ENCODE measurements at regions not wholly inside any gene's neighbourhood (a gene's known extent, or its start where the extent isn't known, plus 50 kb on each side); places are given as distances from the start of the nearest gene placed in this dataset.
"Not testable (repeated sequence)": the region's sequence is repeated elsewhere in the genome, so short reads cannot be mapped to it uniquely, and the experiment has no call there.

DNA sequence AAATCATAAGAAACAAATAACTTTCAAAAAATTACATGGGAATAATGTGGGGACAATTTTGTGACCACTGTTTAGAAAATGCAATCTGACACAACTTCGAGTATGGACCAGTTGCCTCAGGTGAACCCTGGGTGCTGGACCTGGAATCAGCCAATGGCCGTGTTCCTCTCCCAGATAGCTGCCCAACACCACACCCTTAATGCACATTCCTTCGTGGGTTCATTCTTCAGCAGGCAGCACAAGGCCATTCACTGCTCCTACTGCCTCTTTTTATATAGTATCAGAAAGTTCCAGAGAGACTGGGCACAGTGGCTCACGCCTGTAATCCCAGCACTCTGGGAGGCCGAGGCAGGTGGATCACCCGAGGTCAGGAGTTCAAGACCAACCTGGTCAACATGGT lies 89.1 kb upstream of the PARD3 start:
- Mint-ChIP-seq H3K27me3 (peaks cover 0 to 3% (median 0%) of the 10 kb centered on the region in 5 donors), H3K4me3 (no peak overlapping the region), H3K9me3 (peaks cover 0 to 3% (median 0%) of the 10 kb centered on the region in 9 donors), H3K36me3 (no peaks in the 10 kb centered on the region), H3K4me1 (no peaks in the 10 kb centered on the region), H3K27ac (no peak overlapping the region)
- ATAC-seq (no peak), DNase-seq (no peak)
- POLR2A ChIA-PET: no interaction called here

DNA sequence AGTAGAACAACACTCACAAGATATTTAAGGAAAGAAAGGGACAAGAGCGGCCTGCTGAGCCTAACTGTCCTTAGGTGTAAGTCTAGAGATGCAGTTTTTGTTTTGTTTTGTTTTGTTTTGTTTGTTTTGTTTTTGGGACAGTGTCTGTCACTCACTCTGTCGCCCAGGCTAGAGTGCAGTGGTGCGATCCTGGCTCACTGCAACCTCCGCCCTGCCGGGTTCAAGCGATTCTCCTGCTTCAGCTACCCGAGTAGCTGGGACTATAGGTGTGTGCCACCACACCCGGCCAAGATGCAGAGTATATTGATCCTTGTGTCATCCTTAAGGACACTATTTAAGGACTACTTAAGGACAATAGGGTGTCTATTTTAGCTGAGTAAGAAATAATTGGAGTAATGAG lies 84.1 kb upstream of the PARD3 start:
- Mint-ChIP-seq H3K9me3 (peaks cover 0 to 3% (median 0%) of the 10 kb centered on the region in 9 donors), H3K4me3 (no peak overlapping the region), H3K4me1 (no peaks in the 10 kb centered on the region), H3K27ac (no peak overlapping the region), H3K36me3 (no peaks in the 10 kb centered on the region), H3K27me3 (peaks cover 0 to 8% (median 4%) of the 10 kb centered on the region in 5 donors)
- POLR2A ChIA-PET: no interaction called here
- DNase-seq (no peak), ATAC-seq (no peak)

DNA sequence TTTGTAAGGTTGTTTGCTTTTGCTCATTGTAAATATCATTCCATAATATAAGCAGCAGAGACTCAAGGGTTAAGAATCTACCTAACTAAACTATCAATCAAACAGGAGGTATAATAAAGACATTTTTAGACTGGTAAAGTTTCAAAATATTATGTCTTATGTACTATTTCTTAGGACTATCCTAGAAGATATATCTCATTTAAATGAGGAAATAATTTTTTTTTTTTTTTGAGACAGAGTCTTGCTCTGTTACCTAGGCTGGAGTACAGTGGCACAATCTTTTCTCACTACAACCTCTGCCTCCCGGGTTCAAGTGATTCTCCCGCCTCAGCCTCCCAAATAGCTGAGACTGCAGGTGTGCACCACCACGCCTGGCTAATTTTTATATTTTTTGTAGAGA lies 80.9 kb upstream of the PARD3 start:
- H3K4me1 Mint-ChIP-seq: no peaks in the 10 kb centered on the region
- no peak overlapping the region for H3K27ac Mint-ChIP-seq
- H3K9me3 Mint-ChIP-seq: peaks cover 0 to 3% (median 0%) of the 10 kb centered on the region in 9 donors
- no peak for DNase-seq
- H3K4me3 Mint-ChIP-seq: no peak overlapping the region
- ATAC-seq: no peak
- H3K27me3 Mint-ChIP-seq: peaks cover 0 to 14% (median 4%) of the 10 kb centered on the region in 5 donors
- H3K36me3 Mint-ChIP-seq: no peaks in the 10 kb centered on the region
- POLR2A ChIA-PET: no interaction called here

DNA sequence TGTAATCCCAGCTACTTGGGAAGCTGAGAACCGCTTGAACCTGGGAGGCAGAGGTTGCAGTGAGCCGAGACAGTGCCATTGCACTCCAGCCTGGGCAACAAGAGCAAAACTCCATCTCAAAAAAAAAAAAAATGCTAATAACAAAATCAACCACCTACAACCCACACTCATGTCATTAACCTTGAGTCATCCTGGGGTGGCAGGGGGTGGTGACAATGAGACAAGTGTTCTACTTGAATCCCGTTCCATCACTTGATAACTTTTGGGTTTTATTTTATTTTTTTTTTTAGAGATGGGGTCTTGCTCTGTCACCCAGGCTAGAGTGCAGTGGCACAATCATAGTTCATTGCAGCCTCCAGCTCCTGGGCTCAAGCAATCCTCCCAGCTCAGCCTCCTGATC lies 80.0 kb upstream of the PARD3 start:
- H3K27me3 Mint-ChIP-seq: peaks cover 0 to 14% (median 4%) of the 10 kb centered on the region in 5 donors
- H3K9me3 Mint-ChIP-seq, H3K27ac Mint-ChIP-seq, H3K4me3 Mint-ChIP-seq, H3K4me1 Mint-ChIP-seq, H3K36me3 Mint-ChIP-seq, DNase-seq, POLR2A ChIA-PET, ATAC-seq: not testable (repeated sequence)

DNA sequence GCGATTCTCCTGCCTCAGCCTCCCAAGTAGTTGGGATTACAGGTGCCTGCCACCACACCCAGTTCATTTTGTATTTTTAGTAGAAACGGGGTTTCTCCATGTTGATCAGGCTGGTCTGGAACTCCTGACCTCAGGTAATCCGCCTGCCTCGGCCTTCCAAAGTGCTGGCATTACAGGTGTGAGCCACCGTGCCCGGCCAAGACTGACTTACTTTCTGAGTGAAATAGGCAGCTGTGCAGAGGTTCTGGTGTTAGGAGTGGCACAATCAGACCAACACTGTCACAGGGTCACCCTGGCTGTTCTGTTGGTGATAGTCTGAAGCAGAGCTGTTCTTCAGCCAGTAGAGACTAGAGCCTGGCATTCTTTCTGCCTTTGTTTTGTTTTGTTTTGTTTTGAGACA lies 77.4 kb upstream of the PARD3 start:
- POLR2A ChIA-PET, H3K4me1 Mint-ChIP-seq: not testable (repeated sequence)

DNA sequence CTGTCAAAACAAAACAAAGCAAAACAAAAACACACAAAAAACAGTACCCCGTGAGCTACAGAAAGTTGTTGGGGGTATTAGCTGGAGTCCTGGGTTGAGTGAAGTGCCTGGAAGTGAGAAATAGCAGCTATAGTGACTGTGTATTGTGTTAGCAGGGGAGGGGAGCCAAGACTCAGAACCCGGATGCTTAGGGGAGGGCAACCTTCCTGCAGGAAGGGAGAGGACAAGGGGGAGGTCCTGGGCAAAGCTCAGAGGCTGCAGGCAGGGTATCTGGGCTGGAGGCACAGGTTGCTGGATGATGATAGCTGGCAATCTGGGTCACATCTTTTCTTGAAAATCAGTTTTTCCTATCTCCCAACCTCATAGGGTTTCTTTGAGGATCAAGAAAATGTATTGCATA lies 75.8 kb upstream of the PARD3 start:
- peaks cover 0 to 6% (median 2%) of the 10 kb centered on the region in 5 donors for H3K27me3 Mint-ChIP-seq
- H3K36me3 Mint-ChIP-seq: no peaks in the 10 kb centered on the region
- POLR2A ChIA-PET: no interaction called here
- H3K9me3 Mint-ChIP-seq: peaks cover 0 to 1% (median 0%) of the 10 kb centered on the region in 9 donors
- ATAC-seq: no peak
- H3K4me3 Mint-ChIP-seq: no peak overlapping the region
- H3K4me1 Mint-ChIP-seq: no peaks in the 10 kb centered on the region
- no peak overlapping the region for H3K27ac Mint-ChIP-seq
- no peak for DNase-seq

More for the DNA sequence above, 77.4 kb upstream of the PARD3 start:
- H3K27ac Mint-ChIP-seq, ATAC-seq, H3K36me3 Mint-ChIP-seq, H3K9me3 Mint-ChIP-seq, DNase-seq, H3K4me3 Mint-ChIP-seq, H3K27me3 Mint-ChIP-seq: not testable (repeated sequence)

DNA sequence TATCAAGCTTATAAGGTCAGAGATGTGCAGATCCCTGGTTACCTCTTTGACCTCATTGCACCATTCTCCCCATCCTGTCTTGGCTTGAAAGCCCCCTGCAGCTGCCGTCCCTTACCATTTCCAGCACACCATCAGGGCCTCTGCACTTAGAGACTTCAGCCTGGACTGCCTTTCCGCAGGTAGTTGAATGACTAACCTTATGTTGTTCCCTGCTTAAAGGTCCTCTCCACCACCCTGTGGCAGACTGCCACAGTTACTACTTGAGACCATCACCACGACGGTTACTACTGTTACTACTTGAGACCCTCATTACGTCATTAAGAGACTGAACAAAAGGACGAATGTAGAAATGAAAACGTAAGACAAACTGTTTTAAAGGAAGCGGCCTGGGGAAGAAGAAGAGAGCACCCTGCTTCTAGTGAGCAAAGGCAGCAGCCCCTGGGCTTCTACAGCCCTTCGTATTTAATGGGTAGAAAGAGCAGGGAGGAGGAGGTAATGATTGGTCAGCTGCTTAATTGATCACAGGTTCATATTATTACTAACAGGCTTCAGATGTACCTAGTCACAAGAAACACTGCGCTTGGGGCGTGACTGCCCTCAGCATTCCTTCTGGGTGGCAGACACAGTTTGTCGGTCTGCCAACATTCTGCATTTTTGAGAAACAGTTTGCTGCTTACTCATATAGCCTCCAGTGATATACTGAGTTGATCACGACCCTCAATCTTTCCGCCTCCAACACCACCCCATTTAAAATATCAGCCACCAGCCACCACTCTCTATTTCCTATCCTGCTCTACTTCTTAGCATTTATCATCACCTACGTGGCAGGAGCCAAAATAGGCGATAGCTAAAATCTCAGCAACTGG lies 74.1 kb upstream of the PARD3 start:
- Mint-ChIP-seq H3K36me3 (no peaks in the 10 kb centered on the region), H3K4me3 (no peak overlapping the region), H3K9me3 (peaks cover 0 to 1% (median 0%) of the 10 kb centered on the region in 9 donors), H3K27me3 (peaks cover 0 to 6% (median 0%) of the 10 kb centered on the region in 5 donors), H3K4me1 (no peaks in the 10 kb centered on the region), H3K27ac (no peak overlapping the region)
- ATAC-seq (no peak), DNase-seq (no peak)
- POLR2A ChIA-PET: no interaction called here

DNA sequence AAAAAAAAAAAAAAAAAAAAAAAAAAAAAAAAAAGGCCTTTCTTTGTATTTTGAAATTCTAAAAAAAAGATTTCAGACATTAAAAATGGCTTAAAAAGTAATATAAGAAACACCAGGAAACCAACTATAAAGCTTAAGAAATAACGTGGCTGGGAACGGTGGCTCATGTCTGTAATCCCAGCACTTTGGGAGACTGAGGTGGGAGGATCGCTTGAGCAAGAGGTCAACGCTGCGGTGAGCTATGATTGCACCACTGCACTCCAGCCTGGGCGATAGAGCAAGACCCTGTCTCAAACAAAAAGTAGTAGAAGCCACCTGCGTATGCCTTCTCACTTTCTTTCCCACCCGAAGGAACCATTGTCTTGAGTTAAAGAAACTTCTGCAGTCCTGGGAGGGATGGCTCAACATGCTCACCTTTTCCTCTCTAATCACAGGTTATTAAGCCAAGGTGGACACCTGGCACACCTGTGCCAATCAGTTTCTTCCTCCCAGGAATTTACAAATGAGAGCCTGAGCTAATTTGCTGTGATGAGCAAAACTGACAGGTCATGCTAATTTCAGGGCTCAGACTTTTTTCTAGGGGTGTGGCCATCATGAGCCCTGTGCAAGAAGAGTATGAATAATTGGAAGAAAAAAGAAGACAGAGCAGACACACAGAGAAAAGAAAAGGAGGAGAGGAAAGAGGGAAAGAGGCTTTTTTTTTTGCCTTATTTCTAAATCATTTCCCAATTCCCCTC lies 72.0 kb upstream of the PARD3 start:
- DNase-seq (no peak), ATAC-seq (no peak)
- Mint-ChIP-seq H3K36me3 (no peaks in the 10 kb centered on the region), H3K4me3 (no peak overlapping the region), H3K27ac (no peak overlapping the region), H3K9me3 (peaks cover 0 to 1% (median 0%) of the 10 kb centered on the region in 9 donors), H3K4me1 (no peaks in the 10 kb centered on the region), H3K27me3 (peaks cover 0 to 4% (median 0%) of the 10 kb centered on the region in 5 donors)
- POLR2A ChIA-PET: no interaction called here

DNA sequence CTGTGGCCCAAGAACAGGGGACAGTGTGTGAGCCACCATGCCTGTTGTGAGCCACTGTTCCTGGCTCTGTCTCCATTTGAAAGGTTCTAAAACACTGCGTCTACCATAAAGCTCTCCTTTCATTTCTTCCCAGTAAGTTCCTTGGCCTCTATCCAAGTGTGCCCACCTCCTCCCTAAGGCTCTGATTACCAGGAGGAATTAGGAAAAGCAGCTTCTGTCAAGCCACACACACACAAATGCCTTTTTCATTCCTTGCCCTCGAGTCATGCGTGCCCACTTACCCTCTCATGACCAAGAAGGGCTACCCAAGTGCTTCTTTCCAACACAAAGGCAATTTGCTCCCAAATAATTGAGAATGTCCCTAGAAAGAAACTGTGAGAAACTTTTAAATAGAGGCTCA lies 70.8 kb upstream of the PARD3 start:
- Mint-ChIP-seq H3K4me1 (no peaks in the 10 kb centered on the region), H3K4me3 (no peak overlapping the region), H3K9me3 (peaks cover 0 to 1% (median 0%) of the 10 kb centered on the region in 9 donors), H3K27ac (no peak overlapping the region), H3K27me3 (peaks cover 0 to 4% (median 0%) of the 10 kb centered on the region in 5 donors), H3K36me3 (no peaks in the 10 kb centered on the region)
- DNase-seq (no peak), ATAC-seq (no peak)
- POLR2A ChIA-PET: no interaction called here

DNA sequence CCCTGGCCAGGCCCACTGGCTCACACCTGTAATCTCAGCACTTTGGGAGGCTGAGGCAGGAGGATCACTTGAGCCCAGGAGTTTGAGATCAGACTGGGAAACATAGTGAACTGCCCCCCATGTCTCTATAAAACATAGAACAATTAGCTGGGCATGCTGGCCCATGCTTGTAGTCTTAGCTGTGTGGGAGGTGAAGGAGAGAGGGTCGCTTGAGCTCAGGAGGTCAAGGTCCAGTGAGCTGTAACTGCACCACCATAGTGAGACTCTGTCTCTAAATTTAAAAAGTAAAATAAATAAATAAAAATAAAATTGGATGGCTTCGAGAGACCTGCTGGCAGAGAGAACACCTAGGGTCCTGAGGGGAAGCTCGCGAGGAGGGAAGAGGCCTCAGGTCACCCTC lies 69.9 kb upstream of the PARD3 start:
- H3K4me1 Mint-ChIP-seq: no peaks in the 10 kb centered on the region
- H3K9me3 Mint-ChIP-seq: peaks cover 0 to 1% (median 0%) of the 10 kb centered on the region in 9 donors
- peaks cover 0 to 4% (median 0%) of the 10 kb centered on the region in 5 donors for H3K27me3 Mint-ChIP-seq
- no peak for ATAC-seq
- DNase-seq: no peak
- H3K27ac Mint-ChIP-seq: no peak overlapping the region
- H3K4me3 Mint-ChIP-seq: no peak overlapping the region
- no peaks in the 10 kb centered on the region for H3K36me3 Mint-ChIP-seq
- POLR2A ChIA-PET: no interaction called here

DNA sequence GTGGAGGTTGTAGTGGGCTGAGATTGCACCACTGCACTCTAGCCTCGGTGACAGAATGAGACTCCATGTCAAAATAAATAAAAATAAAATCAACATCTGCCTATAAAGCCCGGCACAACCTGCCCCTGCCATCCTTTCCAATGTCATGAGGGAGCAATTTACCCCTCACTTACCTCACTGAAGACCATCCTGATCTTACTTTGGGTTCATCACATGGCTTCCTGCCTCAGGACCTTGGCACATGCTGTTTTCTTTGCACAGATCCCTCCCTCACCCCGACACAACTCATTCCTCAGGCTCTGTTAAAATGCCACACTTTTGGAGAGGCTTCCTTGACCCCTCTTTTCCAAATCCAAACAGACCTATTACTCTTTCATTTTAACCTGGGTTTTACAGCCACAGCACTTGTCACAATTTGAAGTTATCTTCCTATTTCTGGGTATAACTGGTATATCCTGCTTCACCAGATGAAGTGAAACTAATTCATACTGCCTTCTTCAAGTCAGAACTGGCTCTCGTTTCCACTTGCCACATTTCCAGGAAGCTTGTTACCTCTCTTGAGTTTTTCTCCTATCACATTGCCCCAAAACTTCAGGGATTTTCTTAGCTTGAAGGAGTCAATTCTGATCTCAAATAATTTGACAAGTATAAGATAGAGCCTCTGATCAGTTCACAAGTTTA lies 69.3 kb upstream of the PARD3 start:
- Mint-ChIP-seq H3K4me1 (no peaks in the 10 kb centered on the region), H3K9me3 (peaks cover 0 to 1% (median 0%) of the 10 kb centered on the region in 9 donors), H3K36me3 (no peaks in the 10 kb centered on the region), H3K27me3 (peaks cover 0 to 4% (median 0%) of the 10 kb centered on the region in 5 donors), H3K4me3 (no peak overlapping the region), H3K27ac (peak overlapping the region in 1 of 10 donors; percentile 4)
- POLR2A ChIA-PET: no interaction called here
- ATAC-seq (no peak), DNase-seq (no peak)

DNA sequence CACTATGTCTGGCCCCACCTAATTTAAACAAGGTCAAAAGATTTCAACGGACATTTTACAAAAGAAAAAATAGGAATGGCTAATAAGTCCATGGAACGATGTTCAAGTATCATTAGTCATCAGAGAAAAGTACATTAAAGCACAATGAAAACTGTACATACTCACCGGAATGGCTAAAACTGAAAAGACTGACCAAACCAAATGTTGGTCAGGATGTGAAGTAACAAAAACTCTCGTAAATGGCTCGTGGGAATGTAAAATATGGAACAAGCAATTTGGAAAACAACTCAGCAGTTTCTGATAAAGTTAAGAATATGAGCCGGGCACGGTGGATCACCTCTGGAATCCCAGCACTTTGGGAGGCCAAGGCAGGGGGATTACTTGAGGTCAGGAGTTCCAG lies 65.7 kb upstream of the PARD3 start:
- Mint-ChIP-seq H3K27ac (peak overlapping the region in 1 of 10 donors; percentile 56), H3K36me3 (no peaks in the 10 kb centered on the region), H3K9me3 (no peaks in the 10 kb centered on the region), H3K4me1 (no peaks in the 10 kb centered on the region), H3K27me3 (no peaks in the 10 kb centered on the region), H3K4me3 (no peak overlapping the region)
- ATAC-seq: no peak
- DNase-seq: no peak
- POLR2A ChIA-PET: no interaction called here

DNA sequence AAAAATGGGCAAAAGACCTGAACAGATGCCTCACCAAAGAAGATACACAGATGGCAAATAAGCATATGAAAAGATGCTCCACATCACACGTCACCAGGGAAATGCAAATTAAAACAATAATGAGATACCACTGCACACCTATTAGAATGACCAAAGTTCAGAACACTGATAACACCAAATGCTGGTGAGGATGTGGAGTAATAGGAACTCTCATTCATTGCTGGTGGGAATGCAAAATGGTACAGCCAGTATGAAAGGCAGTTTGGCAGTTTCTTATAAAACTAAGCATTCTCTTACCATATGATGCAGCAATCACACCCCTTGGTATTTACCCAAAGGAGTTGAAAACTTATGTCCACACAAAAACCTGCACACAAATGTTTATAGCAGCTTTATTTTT lies 63.6 kb upstream of the PARD3 start:
- H3K4me3 Mint-ChIP-seq, H3K36me3 Mint-ChIP-seq, H3K4me1 Mint-ChIP-seq, H3K27me3 Mint-ChIP-seq, DNase-seq, ATAC-seq, H3K9me3 Mint-ChIP-seq, H3K27ac Mint-ChIP-seq, POLR2A ChIA-PET: not testable (repeated sequence)

Data from naive thymus-derived CD8-positive, alpha-beta T cell (primary cell).